ENCODE measurements at regions not wholly inside any gene's neighbourhood (a gene's known extent, or its start where the extent isn't known, plus 50 kb on each side); places are given as distances from the start of the nearest gene placed in this dataset.

- FAIRE-seq = no peak
- DNase-seq (ENCODE audit: low spot score) = no peak
Measured at GRCh38 chr4:76841026-76841425, 56.9 kb downstream of the SOWAHB start.

DNA sequence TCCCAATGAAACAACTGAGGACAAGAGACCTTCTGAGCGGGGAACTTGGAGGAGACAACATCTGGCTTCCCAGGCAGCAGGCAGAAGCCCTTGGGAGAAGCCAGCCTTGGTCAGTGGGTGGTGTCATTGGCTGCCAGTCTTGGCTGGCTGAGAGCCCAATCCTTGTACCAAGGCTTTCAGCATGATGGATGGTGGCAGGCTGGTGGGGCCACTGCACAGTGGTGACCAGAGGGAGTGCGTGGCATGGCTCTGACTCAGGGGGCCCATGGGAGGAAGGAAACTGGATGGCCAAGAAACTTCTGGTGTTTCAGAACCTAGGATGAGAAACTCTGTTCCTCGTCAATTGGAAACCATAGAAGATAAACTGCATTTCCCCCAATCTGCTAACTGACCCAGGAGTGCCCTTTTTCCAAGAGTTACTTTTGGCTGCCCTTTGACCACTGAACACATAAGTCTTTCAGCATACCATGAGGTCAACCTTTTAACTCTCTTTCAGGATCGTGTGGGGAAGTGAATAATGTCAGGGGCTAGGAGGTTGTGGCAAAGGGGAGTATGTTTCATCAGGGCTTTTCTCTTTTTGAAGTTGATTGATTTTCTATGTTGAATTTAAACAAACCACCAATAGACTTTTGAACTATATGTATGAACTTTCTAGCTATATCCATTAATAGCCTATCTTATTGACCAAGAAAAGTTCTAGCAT lies 60.9 kb downstream of the SOWAHB start:
- FAIRE-seq (no peak), DNase-seq (ENCODE audit: low spot score) (peak; percentile 9)

Data from RCC 7860 (cell line).